Effector memory CD4-positive, alpha-beta T cell (primary cell): ENCODE measurements at regions not wholly inside any gene's neighbourhood (a gene's known extent, or its start where the extent isn't known, plus 50 kb on each side); places are given as distances from the start of the nearest gene placed in this dataset.

ENCODE experiments used
- DNase-seq, 3 donors: peaks; one replicate each; pipeline ENCODE4 v3.0.0-alpha.2; 2020
- H3K27ac ChIP-seq: 2 replicates; pipeline ENCODE4 v1.7.0; 2013; ENCODE audit warnings: mild to moderate bottlenecking, low read length, moderate library complexity; ENCODE audit not compliant: insufficient read depth, poor library complexity, severe bottlenecking
- H3K27me3 ChIP-seq: replicated peaks from 2 replicates; pipeline ENCODE4 v1.7.0; 2013; ENCODE audit warnings: mild to moderate bottlenecking, low read length; ENCODE audit not compliant: insufficient read depth, control insufficient read depth, poor library complexity, severe bottlenecking
- H3K36me3 ChIP-seq: 2 replicates; pipeline ENCODE4 v1.7.0; 2013; ENCODE audit warnings: mild to moderate bottlenecking, low read length, moderate library complexity; ENCODE audit not compliant: control insufficient read depth, insufficient read depth
- H3K4me1 ChIP-seq: 2 replicates; pipeline ENCODE4 v1.7.0; 2013; ENCODE audit warnings: low read length, mild to moderate bottlenecking; ENCODE audit not compliant: control insufficient read depth, insufficient read depth, poor library complexity, severe bottlenecking
- H3K4me3 ChIP-seq: 2 replicates; pipeline ENCODE4 v1.7.0; 2013; ENCODE audit warnings: low read length, low read depth, mild to moderate bottlenecking; ENCODE audit not compliant: insufficient read depth, poor library complexity, severe bottlenecking
- H3K9me3 ChIP-seq: 2 replicates; pipeline ENCODE4 v1.7.0; 2013; ENCODE audit warnings: mild to moderate bottlenecking, low read length, moderate library complexity; ENCODE audit not compliant: control insufficient read depth

- Histone ChIP-seq H3K4me1 (no peaks in the 10 kb centered on the region), H3K36me3 (no peaks in the 10 kb centered on the region), H3K9me3 (no peaks in the 10 kb centered on the region), H3K4me3 (no peak overlapping the region), H3K27ac (no peak overlapping the region), H3K27me3 (no peaks in the 10 kb centered on the region)
- DNase-seq = no peak
Measured at GRCh38 chr6:165988757-165989456, 178.7 kb downstream of the TBXT start.

GRCh38 chr6:165988302-165988756, 179.3 kb downstream of the TBXT start:
- Histone ChIP-seq H3K4me3 (no peak overlapping the region), H3K36me3 (no peaks in the 10 kb centered on the region), H3K27ac (no peak overlapping the region), H3K9me3 (no peaks in the 10 kb centered on the region), H3K27me3 (no peaks in the 10 kb centered on the region), H3K4me1 (no peaks in the 10 kb centered on the region)
- DNase-seq = no peak

- Histone ChIP-seq H3K4me1 (no peaks in the 10 kb centered on the region), H3K36me3 (no peaks in the 10 kb centered on the region), H3K4me3 (no peak overlapping the region), H3K27me3 (no peaks in the 10 kb centered on the region), H3K9me3 (no peaks in the 10 kb centered on the region), H3K27ac (no peak overlapping the region)
- DNase-seq = no peak
Measured at GRCh38 chr6:165987483-165988301, 180.0 kb downstream of the TBXT start.

- DNase-seq = no peak
- H3K4me3 ChIP-seq = no peak overlapping the region
- H3K4me1 ChIP-seq = no peaks in the 10 kb centered on the region
- no peaks in the 10 kb centered on the region for H3K27me3 ChIP-seq
- no peaks in the 10 kb centered on the region for H3K9me3 ChIP-seq
- H3K27ac ChIP-seq = no peak overlapping the region
- H3K36me3 ChIP-seq = no peaks in the 10 kb centered on the region
Measured at GRCh38 chr6:165986914-165987482, 180.7 kb downstream of the TBXT start.

- no peaks in the 10 kb centered on the region for H3K27me3 ChIP-seq
- no peak overlapping the region for H3K4me3 ChIP-seq
- no peaks in the 10 kb centered on the region for H3K9me3 ChIP-seq
- H3K36me3 ChIP-seq = no peaks in the 10 kb centered on the region
- no peak for DNase-seq
- H3K27ac ChIP-seq = no peak overlapping the region
- H3K4me1 ChIP-seq = no peaks in the 10 kb centered on the region
Measured at GRCh38 chr6:165986311-165986913, 181.2 kb downstream of the TBXT start.

GRCh38 chr6:165985806-165986299, 181.8 kb downstream of the TBXT start:
- Histone ChIP-seq H3K4me1 (no peaks in the 10 kb centered on the region), H3K27me3 (no peaks in the 10 kb centered on the region), H3K4me3 (no peak overlapping the region)

GRCh38 chr6:165985281-165985805, 182.3 kb downstream of the TBXT start:
- H3K36me3 ChIP-seq = no peaks in the 10 kb centered on the region
- H3K4me1 ChIP-seq = no peaks in the 10 kb centered on the region
- no peaks in the 10 kb centered on the region for H3K9me3 ChIP-seq
- H3K4me3 ChIP-seq = no peak overlapping the region
- no peak for DNase-seq
- no peak overlapping the region for H3K27ac ChIP-seq
- H3K27me3 ChIP-seq = no peaks in the 10 kb centered on the region

More at GRCh38 chr6:165985806-165986299, 181.8 kb downstream of the TBXT start:
- Histone ChIP-seq H3K9me3 (no peaks in the 10 kb centered on the region), H3K27ac (no peak overlapping the region), H3K36me3 (no peaks in the 10 kb centered on the region)
- no peak for DNase-seq

- H3K4me3 ChIP-seq = no peak overlapping the region
- DNase-seq = no peak
- H3K9me3 ChIP-seq = no peaks in the 10 kb centered on the region
- H3K36me3 ChIP-seq = no peaks in the 10 kb centered on the region
- H3K27me3 ChIP-seq = no peaks in the 10 kb centered on the region
- no peak overlapping the region for H3K27ac ChIP-seq
- no peaks in the 10 kb centered on the region for H3K4me1 ChIP-seq
Measured at GRCh38 chr6:165984729-165985275, 182.8 kb downstream of the TBXT start.

GRCh38 chr6:165983112-165984072, 184.3 kb downstream of the TBXT start:
- Histone ChIP-seq H3K4me3 (no peak overlapping the region), H3K36me3 (no peaks in the 10 kb centered on the region), H3K4me1 (no peaks in the 10 kb centered on the region), H3K27ac (no peak overlapping the region), H3K27me3 (no peaks in the 10 kb centered on the region), H3K9me3 (no peaks in the 10 kb centered on the region)
- no peak for DNase-seq
